Right cardiac atrium (tissue), 5 donors: ENCODE measurements at regions not wholly inside any gene's neighbourhood (a gene's known extent, or its start where the extent isn't known, plus 50 kb on each side); places are given as distances from the start of the nearest gene placed in this dataset.

ENCODE experiments used
- ATAC-seq, 2 donors: fragments of 200-7000 bp; cut with Tn5 transposase; one replicate each; pipeline versions ENCODE4 v1.8.0 to v1.9.1; 2020; ENCODE audit warnings: moderate library complexity in 2 of 2, mild to moderate bottlenecking in 1 of 2
- DNase-seq, 3 donors: peaks; one replicate each; pipeline ENCODE4 v3.0.0-alpha.2; 2020
- H3K27ac ChIP-seq: one replicate; pipeline ENCODE4 v1.5.1; 2013; ENCODE audit warnings: mild to moderate bottlenecking, low read length, control low read depth, moderate library complexity
- H3K27me3 ChIP-seq: one replicate; pipeline ENCODE4 v1.6.1; 2013; ENCODE audit not compliant: control insufficient read depth, insufficient read depth
- H3K4me1 ChIP-seq: one replicate; pipeline ENCODE4 v1.6.1; 2013; ENCODE audit warnings: low read length; ENCODE audit not compliant: control insufficient read depth, insufficient read depth
- H3K4me3 ChIP-seq: one replicate; pipeline ENCODE4 v1.5.1; 2013; ENCODE audit warnings: low read length, control low read depth
- H3K9me3 ChIP-seq: one replicate; pipeline ENCODE4 v1.6.1; 2013; ENCODE audit warnings: low read length; ENCODE audit not compliant: control insufficient read depth
- WGBS: extraction: QIAGEN DNeasy Blood & Tissue Kit; methylation state at CpG from one replicate; pipeline ENCODE4 v1.1.7; 2013; 5-methylcytosine and 5-hydroxymethylcytosine counted together
- intact Hi-C, 4 donors: fragments of 100-400 bp; cut with DNase I; formaldehyde crosslinking; loops; one replicate each; pipeline versions ENCODE4 v1.11.0 to v1.14.0; 2022 to 2023
- donor health status: healthy with polysubstance abuse.
- donor health status: DM: no; HTN: yes; CAD: no.
- donor health status: DM: no; HTN: no; CAD: no.
- donor health status: DM: no; HTN: yes; CAD: no; lungs with severe emphysema.
- donor health status: DM: yes; HTN: yes; CAD: no.

DNA sequence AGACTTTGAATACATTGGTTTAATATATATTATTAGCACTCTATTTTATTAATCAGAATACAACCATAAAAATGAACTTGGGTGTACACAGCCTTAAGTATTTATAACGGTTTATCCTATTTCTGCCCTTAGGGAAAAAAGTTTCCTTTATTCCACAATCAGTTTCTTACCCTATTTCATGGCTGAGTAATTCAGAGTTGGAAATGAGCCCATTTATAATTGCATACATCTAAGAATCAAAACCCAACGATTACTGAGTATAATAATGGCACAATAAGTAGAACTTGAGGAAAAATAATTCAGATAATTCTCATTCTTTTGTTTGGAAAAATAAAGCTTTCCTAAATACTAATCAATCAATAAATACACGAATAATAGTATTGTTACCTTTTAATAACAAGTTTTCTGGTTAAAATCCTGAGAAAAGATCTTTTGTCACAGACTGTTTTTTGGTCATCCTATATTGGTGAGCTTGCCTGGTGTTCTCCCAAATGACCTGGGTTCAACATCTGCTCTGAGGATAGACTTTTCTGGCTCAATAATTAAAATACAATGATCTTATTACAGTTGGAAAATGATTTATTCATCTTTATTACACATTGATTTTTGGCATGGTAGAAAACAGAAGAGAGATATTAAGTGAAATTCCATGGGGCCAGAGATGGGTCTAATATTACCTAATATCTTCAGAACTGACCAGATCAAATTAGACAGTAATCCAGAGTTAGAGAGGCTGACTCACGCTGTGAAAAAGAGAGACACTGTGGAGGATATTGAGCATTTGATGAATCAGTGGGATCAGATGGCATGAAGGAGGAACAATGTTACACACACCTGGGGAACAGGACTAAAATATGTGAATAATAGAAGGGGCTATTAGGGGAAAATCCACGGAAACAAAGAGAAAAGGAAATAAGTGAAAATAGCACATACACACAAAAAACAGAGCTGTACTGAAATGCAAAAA is 162.1 kb upstream of the TBX18 start:
- ATAC-seq: no peak
- 50% methylated on average over 5 of the region's 5 CpGs for WGBS
- H3K4me3 ChIP-seq: no peak overlapping the region
- H3K27ac ChIP-seq: no peak overlapping the region
- H3K9me3 ChIP-seq: no peaks in the 10 kb centered on the region
- no peak for DNase-seq
- no peaks in the 10 kb centered on the region for H3K4me1 ChIP-seq
- intact Hi-C loops: no loop called here
- H3K27me3 ChIP-seq: no peaks in the 10 kb centered on the region

DNA sequence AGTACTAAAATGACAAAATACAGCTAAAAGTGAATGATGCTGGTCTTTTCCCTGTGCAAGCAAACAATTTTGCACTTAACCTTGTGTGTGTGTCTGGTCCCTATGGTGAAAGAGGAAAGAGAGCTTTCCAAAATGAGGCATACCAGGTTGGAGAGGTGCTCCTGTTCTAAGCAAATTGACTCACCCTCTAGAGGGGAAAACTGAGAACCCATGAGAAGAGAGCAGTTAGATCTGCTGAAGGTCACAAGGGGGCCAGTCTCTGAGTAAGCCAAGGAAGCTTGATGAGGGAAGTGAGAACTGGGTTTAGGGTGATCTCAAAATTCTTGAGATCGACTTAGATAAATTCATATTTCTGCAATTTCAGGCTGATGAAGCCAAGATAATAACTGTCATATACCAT is 157.5 kb upstream of the TBX18 start:
- Histone ChIP-seq H3K27ac (no peak overlapping the region), H3K4me1 (no peaks in the 10 kb centered on the region), H3K4me3 (no peak overlapping the region), H3K27me3 (no peaks in the 10 kb centered on the region), H3K9me3 (no peaks in the 10 kb centered on the region)
- DNase-seq (no peak), ATAC-seq (no peak)
- 77% methylated on average over 1 of the region's 1 CpG for WGBS
- intact Hi-C loops: no loop called here

DNA sequence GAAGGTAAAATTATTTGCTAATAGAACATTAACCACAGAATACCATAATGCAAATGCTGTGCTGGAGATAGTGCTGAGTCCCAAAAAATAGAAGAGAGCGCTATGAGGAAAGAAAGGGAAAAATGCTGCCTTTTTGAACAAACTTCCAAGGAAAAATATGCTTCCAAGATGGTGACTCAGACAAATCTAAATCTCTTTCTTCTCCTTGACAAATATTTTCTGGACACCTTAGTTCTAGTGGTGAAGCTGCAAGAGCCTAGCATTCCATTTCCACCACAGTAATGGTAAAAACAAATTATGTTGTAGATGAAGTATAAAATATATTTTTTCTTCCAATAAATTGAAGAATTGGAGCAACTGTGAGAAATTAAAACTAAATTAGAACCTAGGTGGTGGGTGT is 155.6 kb upstream of the TBX18 start:
- ATAC-seq: no peak
- no peak overlapping the region for H3K4me3 ChIP-seq
- H3K4me1 ChIP-seq: no peaks in the 10 kb centered on the region
- DNase-seq: no peak
- no peak overlapping the region for H3K27ac ChIP-seq
- intact Hi-C loops: no loop called here
- no peaks in the 10 kb centered on the region for H3K9me3 ChIP-seq
- WGBS: 91% methylated on average over 1 of the region's 1 CpG
- H3K27me3 ChIP-seq: no peaks in the 10 kb centered on the region

DNA sequence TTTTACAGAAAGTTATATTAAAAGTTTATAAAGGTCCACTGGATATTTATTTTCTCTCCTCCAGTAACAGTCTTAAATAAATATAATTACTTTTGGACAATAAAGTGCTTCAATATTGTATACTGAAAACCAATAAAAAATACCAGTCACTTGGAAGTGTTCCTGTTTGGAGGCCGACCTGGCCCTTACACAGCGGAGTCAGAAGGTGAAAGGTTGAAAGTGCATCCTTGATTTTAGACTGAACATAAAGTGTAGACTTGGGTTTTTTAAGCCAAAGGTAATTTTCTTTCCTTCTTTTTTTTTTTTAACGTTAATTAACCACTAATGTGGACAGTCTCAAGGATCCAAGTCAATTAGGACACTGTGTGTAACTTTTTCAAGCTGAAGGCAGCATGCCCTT is 152.3 kb upstream of the TBX18 start:
- 70% methylated on average over 3 of the region's 3 CpGs for WGBS
- intact Hi-C loops: no loop called here
- H3K9me3 ChIP-seq: no peaks in the 10 kb centered on the region
- no peak overlapping the region for H3K4me3 ChIP-seq
- ATAC-seq: no peak
- no peaks in the 10 kb centered on the region for H3K4me1 ChIP-seq
- H3K27ac ChIP-seq: no peak overlapping the region
- no peak for DNase-seq
- H3K27me3 ChIP-seq: no peaks in the 10 kb centered on the region

DNA sequence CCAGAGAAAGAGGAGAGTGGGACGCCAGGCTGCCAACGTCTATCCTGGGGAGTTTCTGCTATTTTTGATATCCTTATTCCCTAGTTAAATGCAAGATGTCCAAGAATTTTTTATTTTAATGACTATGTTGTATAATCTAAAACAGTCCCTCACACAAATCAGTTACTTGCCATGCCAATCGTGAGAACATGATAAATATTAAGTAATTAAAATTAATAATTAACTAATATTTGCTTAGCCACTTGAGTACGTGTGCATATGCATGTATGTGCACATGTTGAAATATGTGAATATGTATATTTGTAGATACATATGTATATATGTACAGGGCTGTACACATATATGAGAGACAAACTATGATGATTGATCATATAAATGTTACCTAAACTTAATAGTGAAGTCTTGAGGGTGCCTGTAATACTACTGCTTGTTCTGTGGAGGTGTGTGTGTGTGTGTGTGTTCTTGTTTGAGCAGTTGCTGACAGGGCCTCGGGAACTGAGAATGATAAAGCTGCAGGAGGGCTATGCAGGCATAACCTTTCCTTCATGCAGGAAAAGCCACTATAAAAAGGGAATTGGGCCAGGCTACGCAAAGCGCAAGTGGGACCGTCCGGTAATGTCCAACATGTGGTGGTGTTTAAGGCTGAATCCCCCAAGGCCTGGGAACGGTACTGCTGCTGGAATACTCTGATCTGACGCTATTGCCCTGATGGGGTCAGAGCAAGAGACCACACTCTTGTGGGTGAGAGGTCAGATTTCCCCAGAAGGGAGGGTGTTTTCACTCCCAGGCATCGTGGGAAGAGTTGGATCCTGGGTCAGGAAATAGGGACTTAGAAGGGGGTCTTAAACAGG is 148.3 kb upstream of the TBX18 start:
- Histone ChIP-seq H3K4me1 (no peaks in the 10 kb centered on the region), H3K9me3 (no peaks in the 10 kb centered on the region), H3K27ac (no peak overlapping the region), H3K4me3 (no peak overlapping the region), H3K27me3 (no peaks in the 10 kb centered on the region)
- intact Hi-C loops: no loop called here
- WGBS: 62% methylated on average over 12 of the region's 12 CpGs
- no peak for ATAC-seq
- DNase-seq: peak in 1 of 3 donors; percentile 21

DNA sequence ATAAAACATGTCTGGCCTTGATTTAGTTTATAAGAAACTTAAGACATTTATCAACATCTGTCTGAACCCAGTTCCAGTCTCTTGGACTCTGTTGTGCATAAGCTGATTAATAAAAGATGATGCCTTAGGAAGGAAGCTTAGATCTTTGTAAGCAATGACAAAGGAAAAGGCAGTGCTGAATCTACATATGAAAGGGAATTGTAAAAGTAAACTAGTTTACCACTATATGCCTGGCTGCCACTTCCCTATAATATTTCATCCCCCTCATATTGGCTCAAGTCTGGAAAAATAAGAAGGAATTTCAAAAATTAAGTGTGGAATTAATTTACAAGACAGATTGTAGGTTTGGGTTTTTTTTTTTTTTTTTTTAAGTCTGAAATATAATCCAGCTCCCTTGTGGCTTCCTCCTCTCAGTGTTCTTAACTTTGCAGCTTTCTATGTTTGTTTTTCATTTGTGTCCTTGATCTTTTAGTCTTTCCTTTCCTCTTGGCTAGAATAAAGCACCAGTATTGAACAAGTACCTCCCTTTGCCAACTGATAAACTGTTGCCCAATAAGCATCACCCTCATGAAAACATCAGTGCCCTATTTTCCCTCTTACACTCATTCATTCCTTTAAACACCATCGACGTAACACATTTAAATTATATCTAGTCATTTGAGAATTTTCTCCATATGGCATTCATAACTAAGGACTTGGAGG is 146.7 kb upstream of the TBX18 start:
- intact Hi-C loops: no loop called here
- Histone ChIP-seq H3K27me3 (no peaks in the 10 kb centered on the region), H3K9me3 (no peaks in the 10 kb centered on the region), H3K4me3 (no peak overlapping the region), H3K27ac (no peak overlapping the region), H3K4me1 (no peaks in the 10 kb centered on the region)
- ATAC-seq (no peak), DNase-seq (no peak)
- WGBS: 52% methylated on average over 2 of the region's 2 CpGs

DNA sequence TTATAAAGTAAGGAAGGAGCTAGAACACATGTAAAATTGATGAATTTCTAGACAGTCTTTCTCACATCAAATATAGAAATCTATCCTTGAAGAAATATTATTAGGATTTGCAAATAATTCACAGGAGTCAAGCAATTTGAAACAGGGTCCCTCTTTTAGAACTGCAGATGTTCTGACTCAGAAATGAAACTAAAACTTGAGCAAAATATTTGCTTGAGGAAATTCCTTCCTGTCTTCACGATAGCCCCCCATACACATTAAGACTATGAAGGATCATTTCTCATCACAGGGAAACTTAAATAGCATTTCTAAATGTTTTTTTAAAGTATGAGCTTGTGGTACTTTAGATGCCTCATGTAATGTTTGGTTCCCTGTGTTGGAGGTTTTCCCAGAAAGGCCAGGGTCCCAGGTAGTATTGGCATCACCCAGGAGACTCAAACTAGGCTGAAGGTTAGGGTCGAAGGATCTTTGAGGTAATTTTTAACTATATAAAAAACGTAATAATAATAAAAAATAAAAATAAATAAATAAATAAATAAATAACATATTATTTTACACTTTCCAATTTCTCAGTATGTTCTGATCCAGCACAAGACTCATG is 144.0 kb upstream of the TBX18 start:
- Histone ChIP-seq H3K4me1 (no peaks in the 10 kb centered on the region), H3K27ac (no peak overlapping the region), H3K27me3 (no peaks in the 10 kb centered on the region), H3K9me3 (no peaks in the 10 kb centered on the region), H3K4me3 (no peak overlapping the region)
- 52% methylated on average over 3 of the region's 3 CpGs for WGBS
- ATAC-seq (no peak), DNase-seq (no peak)
- intact Hi-C loops: no loop called here

DNA sequence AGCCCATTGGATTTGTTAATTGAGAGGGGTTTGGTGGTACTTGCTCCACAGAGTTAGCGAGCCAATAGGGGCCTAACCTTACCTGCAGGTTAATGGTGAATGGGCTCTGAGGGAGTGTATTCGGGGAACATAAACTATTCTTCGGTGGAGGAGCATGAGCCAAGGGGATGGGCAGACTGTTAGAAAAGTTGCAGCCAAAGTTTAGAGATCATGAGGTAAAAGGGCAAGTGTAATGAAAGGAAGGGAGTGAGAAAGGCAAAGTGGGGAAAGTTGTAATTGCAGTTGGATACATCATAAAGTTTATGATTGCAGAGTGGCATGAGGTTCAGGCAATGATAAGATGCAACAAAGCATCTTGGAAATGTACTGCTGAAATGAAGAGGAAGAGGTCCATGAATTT is 142.1 kb upstream of the TBX18 start:
- DNase-seq (no peak), ATAC-seq (no peak)
- H3K9me3 ChIP-seq: no peaks in the 10 kb centered on the region
- WGBS: 87% methylated on average over 3 of the region's 3 CpGs
- intact Hi-C loops: no loop called here
- H3K4me1 ChIP-seq: no peaks in the 10 kb centered on the region
- H3K4me3 ChIP-seq: no peak overlapping the region
- no peak overlapping the region for H3K27ac ChIP-seq
- H3K27me3 ChIP-seq: no peaks in the 10 kb centered on the region

DNA sequence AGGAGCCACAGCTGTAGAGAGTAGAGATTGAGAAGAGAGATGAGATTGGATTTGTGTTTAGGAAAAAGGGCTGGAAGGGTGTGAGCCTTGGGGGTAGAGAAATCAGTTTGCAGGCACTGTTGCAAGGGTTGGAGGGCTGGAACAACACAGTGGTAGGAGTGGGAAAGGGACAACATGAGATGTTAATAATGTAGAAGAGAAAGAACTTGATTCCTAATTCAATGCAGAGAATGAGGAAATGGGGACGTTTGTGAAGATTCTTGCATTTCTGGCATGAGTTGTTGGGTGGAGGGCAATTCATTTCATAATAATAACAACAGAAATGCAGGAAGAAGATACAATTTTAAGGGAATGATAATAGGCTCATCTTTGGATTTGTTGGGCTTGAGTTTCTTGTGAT is 141.4 kb upstream of the TBX18 start:
- H3K4me1 ChIP-seq: no peaks in the 10 kb centered on the region
- 24% methylated on average over 1 of the region's 1 CpG for WGBS
- no peaks in the 10 kb centered on the region for H3K27me3 ChIP-seq
- no peak overlapping the region for H3K4me3 ChIP-seq
- ATAC-seq (no peak), DNase-seq (no peak)
- intact Hi-C loops: no loop called here
- no peak overlapping the region for H3K27ac ChIP-seq
- H3K9me3 ChIP-seq: no peaks in the 10 kb centered on the region

DNA sequence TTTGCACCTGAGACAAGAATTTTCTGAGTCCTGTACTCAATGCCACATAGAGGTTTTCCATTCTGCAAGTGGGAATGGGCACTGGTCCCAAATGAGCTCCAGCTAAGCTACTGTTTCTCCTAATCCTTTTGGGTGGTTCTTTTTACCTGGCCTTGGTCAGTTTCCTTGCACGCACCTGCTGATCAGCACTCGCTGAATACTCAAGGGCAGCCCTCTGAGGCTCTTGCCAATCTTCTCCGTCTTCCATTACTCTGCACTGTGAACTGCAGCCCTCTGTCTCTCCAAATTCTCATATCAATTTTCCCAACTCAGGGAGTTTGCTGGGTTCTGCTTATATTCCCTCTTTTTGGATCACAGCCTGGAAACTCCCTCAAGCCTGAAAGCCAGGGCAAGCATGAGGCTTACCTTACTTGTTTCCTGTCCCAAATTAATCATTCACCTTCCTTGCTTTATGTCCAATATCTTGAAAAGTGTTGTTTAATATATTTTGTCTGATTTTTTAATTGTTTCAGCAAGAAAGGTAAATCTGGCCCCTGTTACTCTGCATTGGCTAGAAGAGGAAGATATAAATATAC is 138.0 kb upstream of the TBX18 start:
- H3K9me3 ChIP-seq: no peaks in the 10 kb centered on the region
- H3K27me3 ChIP-seq: no peaks in the 10 kb centered on the region
- intact Hi-C loops: no loop called here
- H3K4me3 ChIP-seq: no peak overlapping the region
- DNase-seq: no peak
- H3K4me1 ChIP-seq: no peaks in the 10 kb centered on the region
- H3K27ac ChIP-seq: no peak overlapping the region
- WGBS: 82% methylated on average over 3 of the region's 3 CpGs
- ATAC-seq: no peak
